HG03025 (cell line): ENCODE measurements at regions not wholly inside any gene's neighbourhood (a gene's known extent, or its start where the extent isn't known, plus 50 kb on each side); places are given as distances from the start of the nearest gene placed in this dataset.

Source experiments
- ATAC-seq: cut with Tn5 transposase; IDR thresholded peaks from one replicate; pipeline ENCODE4 v1.9.1; 2021; ENCODE audit warnings: mild to moderate bottlenecking, moderate library complexity; ENCODE audit not compliant: unreplicated experiment, low FRiP score

- no peak for ATAC-seq
Observed at GRCh38 chr10:8908013-8908412, 853.5 kb downstream of the GATA3 start.

GRCh38 chr10:8910314-8910713, 855.8 kb downstream of the GATA3 start:
- ATAC-seq, result no peak

DNA sequence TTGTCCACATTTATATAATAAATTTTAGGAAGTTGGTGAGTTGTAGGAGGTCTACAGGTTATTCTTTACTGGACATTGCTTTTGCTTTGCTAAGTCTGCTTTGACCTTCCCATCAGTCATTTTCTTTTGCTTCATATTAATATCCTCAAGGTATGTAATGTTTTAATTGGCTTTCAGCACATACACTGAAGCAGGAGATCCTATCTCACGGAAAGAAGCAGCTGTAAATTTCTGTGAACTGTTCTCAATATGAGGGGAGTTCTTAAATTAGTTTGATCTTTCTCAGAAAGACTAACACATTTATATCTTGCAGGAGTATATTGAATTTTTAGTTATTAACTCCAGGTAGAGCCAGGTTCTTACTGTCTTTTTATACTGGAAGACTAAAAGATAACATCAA, 856.5 kb downstream of the GATA3 start:
- no peak for ATAC-seq

DNA sequence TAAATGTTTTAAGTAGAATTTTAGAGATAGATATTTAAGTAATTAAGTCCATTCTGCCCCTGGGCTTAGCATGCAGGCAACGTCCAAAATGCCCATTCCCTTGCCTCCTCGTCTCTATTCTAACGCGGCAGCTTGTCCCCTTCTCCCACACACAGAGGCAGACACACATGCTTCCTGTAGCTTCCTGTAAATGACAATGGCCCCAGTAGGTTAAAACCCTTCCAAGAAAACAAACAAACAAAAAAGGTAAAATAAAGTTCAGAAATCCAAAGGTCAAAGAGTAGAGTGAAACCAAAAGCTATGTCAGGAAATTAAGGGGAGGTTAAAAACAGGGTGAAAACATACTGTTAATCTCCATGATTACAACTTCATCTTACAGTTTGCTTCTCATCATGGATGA, 857.6 kb downstream of the GATA3 start:
- ATAC-seq, result no peak

DNA sequence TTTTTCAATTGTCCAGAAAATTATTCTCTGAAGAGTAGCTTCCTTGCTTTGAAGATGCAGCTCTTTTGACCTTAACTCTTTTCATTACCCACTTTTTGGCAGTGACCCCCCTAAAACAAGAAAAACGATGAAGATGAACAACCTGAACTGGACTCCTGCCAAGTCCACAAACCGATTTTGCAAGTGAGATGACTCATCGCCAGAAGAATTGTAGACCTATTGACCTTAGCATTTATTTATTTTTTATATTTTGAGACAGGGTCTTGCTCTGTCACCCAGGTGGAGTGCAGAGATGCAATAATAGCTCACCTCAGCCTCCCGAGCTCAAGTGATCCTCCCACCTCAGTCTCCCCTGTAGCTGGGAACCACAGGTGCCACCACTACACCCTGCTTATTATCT, 859.2 kb downstream of the GATA3 start:
- ATAC-seq, result no peak

DNA sequence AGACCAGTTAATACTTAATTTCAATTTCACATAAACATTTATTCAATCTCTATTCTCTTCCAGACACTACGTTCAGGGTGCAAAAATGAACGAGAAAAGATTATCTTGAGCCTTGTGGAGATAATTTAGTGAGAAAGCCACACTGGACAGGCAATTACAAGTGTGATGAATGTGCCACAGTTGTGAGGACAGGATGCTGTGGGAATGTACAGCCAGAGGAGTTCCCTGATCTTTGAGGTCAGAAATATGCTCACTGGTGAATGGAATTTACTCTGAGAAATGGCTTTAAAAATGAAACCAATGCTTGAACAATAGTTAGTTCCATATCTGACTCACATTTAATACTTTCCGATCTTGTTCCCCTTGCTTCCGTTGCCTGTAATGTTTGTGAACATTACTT, 864.8 kb downstream of the GATA3 start:
- no peak for ATAC-seq

- no peak for ATAC-seq
Observed at GRCh38 chr10:8921568-8921967, 867.1 kb downstream of the GATA3 start.

GRCh38 chr10:8923096-8923495, 868.6 kb downstream of the GATA3 start:
- no peak for ATAC-seq

DNA sequence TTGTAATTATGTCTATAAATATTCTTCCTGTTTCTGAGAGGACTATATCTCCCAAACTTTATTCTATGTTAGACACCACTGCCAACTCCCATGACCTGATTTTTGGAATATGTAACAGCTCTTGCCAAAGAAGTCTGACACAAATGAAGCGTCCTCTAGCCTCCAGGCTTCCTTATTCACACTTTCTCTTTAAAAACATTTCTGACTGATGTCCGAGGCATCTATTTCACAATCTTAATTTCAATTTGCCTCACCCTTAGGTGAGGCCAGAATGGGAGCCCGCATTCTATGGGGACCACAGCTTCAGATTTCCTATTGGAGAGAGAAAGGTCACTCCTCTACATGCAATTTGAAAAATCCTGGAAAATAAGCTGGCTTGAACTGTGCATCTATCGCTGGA, 873.2 kb downstream of the GATA3 start:
- ATAC-seq, result no peak

GRCh38 chr10:8946451-8946850, 892.0 kb downstream of the GATA3 start:
- ATAC-seq, result no peak

- no peak for ATAC-seq
Observed at GRCh38 chr10:8950978-8951377, 896.5 kb downstream of the GATA3 start.

- ATAC-seq, result no peak
Observed at GRCh38 chr10:8951440-8952089, 897.1 kb downstream of the GATA3 start.

DNA sequence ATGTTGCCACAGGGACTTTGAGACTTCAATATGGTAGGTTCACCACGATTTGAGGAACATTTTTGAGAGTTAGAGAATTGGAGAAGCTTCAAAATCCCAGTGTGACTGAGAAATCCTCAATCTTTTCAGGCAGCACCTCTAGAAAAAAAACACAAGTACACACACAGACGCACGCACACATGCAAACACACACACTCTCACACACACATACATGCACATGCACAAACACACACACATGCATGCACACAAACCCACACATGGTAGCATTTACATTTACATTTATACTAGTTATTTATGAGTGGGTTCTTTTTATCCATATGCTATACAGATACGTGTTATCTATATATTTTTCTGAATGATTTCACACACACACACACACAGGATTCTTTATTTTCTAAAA, 901.9 kb downstream of the GATA3 start:
- ATAC-seq, result no peak

DNA sequence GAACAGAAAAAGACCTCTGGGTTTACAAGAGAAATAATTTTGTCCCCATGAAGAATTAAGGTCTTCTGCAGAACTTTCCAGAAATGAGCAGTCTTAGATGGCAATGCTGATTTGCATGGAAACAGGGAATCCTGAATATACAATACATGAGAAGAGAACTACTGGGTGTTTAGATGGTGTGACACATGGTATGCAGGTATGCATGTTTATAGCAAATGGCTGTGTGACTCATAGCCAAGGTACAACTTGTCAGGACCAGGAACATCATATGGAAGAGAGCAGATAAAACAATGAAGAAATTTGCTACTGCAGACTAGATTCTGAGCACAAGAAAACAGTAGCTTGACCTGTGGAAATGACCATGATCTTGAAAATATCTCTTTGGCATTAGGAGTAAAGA, 907.8 kb downstream of the GATA3 start:
- no peak for ATAC-seq

DNA sequence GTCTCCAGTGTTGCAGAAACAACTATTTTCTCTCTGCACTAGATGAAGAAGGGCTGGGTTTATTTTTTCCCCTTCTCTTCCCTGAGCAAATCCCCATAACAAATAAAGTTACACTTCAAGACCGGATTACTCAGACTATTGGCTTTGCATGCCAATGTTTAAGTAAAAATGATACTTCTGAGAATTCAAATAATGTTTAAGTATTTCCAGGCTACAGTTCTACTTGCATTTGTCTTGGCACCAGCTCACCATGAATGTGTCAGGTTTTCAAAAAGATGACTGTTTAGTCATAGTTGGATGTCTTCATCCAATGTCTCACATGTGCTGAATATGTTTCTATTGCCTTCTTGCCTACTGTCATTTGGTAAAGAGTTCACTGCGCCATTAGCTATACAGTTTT, 912.6 kb downstream of the GATA3 start:
- ATAC-seq, result no peak

GRCh38 chr10:8969853-8970252, 915.4 kb downstream of the GATA3 start:
- ATAC-seq, result no peak

- no peak for ATAC-seq
Observed at GRCh38 chr10:8975535-8975934, 921.0 kb downstream of the GATA3 start.

GRCh38 chr10:8978100-8978499, 923.6 kb downstream of the GATA3 start:
- no peak for ATAC-seq

GRCh38 chr10:8979976-8980375, 925.5 kb downstream of the GATA3 start:
- no peak for ATAC-seq

DNA sequence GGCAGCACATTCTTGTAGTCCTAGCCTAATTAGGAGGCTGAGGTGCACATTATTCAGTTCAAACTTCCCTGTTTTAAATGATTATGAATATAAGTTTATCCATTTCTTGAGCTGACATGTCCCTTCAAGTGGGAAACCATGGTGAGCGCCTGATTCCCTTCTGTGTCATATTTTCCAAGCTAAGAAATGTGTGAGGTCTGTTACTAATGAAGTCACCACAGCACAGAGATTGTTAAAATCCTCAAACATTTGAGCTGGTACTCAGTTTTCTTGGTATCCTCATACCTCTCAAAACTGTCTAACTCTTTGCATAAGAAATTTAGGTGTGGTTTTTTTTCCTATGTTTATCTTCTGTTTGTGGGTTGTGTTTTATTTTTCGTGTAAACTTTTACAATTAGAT, 926.8 kb downstream of the GATA3 start:
- no peak for ATAC-seq

- no peak for ATAC-seq
Observed at GRCh38 chr10:8985651-8986050, 931.2 kb downstream of the GATA3 start.

DNA sequence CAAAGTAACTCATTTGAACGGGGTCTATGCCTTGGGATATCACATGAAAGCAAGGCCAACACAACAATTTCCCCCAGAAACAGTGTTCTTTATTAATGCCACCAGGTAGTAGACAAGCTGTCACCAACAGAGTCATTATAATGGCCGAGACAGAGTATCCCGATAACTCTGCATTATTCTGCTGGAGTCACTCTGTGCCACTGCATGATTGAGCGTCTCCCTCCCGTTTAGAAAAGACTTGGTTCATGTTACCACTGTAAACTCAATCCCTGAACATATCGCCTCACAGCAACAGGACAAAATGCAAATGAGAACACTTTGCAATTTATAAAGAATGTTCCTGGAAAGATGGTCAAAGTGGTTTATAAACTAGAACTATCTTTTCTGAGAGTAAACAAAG, 932.5 kb downstream of the GATA3 start:
- no peak for ATAC-seq

GRCh38 chr10:8987712-8988111, 933.2 kb downstream of the GATA3 start:
- no peak for ATAC-seq
